GM12878 (cell line): ENCODE measurements at regions not wholly inside any gene's neighbourhood (a gene's known extent, or its start where the extent isn't known, plus 50 kb on each side); places are given as distances from the start of the nearest gene placed in this dataset.

ENCODE experiments used
- ATAC-seq: fragments of 200-7000 bp; cut with Tn5 transposase; 3 replicates; pipeline ENCODE4 v1.9.1; 2020; ENCODE audit warnings: mild to moderate bottlenecking, moderate library complexity
- BruUV-seq: library from RNA; stranded (reverse); fragments of 400-500 nt; replicated peaks from 2 replicates; lab custom pipeline; 2021; lab: Mats Ljungman, UMichigan
- CTCF ChIA-PET: fragments of 300-600 bp; sonication (Branson Sonifier 250); formaldehyde crosslinking; extraction: SDS; loops from one replicate; lab custom pipeline; 2021; ENCODE audit warnings: inconsistent platforms; lab: Yijun Ruan, JAX
- POLR2A ChIA-PET: fragments of 350-600 bp; formaldehyde crosslinking; extraction: SDS; loops from one replicate; lab custom pipeline; 2021; ENCODE audit warnings: inconsistent platforms; lab: Charles Lee
- RAD21 ChIA-PET: fragments of 300-600 bp; sonication (Branson Sonifier 250); formaldehyde crosslinking; loops from one replicate; lab custom pipeline; 2023; ENCODE audit warnings: antibody characterized with exemption; ENCODE audit not compliant: unreplicated experiment; lab: Charles Lee
- SMC1A ChIA-PET: fragments of 300-600 bp; sonication (Branson Sonifier 250); formaldehyde crosslinking; loops from one replicate; lab custom pipeline; 2023; ENCODE audit not compliant: unreplicated experiment, uncharacterized antibody; lab: Charles Lee
- DNase-seq: peaks from one replicate; pipeline ENCODE4 v3.0.0-alpha.2; 2011; ENCODE audit warnings: low read depth, low spot score
- FAIRE-seq: peaks from 3 replicates; lab custom pipeline; 2011; peaks lifted over from hg19 to GRCh38; lab: Jason Lieb, UNC
- H2AFZ ChIP-seq: 2 replicates; pipeline ENCODE4 v1.6.0; 2011; ENCODE audit warnings: low read depth, low read length, control low read depth; ENCODE audit not compliant: control insufficient read depth
- H3K27ac ChIP-seq: 2 replicates; pipeline ENCODE4 v1.5.1; 2011; ENCODE audit warnings: control low read depth; ENCODE audit not compliant: control insufficient read depth, insufficient read depth
- H3K27me3 ChIP-seq, 2 experiments: replicated peaks in 1 of 2; 2 replicates each; pipeline versions ENCODE4 v1.6.0 to v1.6.1; 2011; ENCODE audit warnings: low read length in 1 of 2; ENCODE audit not compliant: control insufficient read depth in 2 of 2, insufficient read depth in 2 of 2
- H3K36me3 ChIP-seq, 2 experiments: 2 replicates each; pipeline ENCODE4 v1.5.1; 2011; ENCODE audit warnings: low read length in 1 of 2; ENCODE audit not compliant: control insufficient read depth in 2 of 2, insufficient read depth in 2 of 2
- H3K4me1 ChIP-seq: 2 replicates; pipeline ENCODE4 v1.6.1; 2011; ENCODE audit warnings: mild to moderate bottlenecking, low read length, moderate library complexity, mixed read lengths; ENCODE audit not compliant: control insufficient read depth, insufficient read depth
- H3K4me2 ChIP-seq: 2 replicates; pipeline ENCODE4 v1.6.0; 2011; ENCODE audit warnings: control low read depth; ENCODE audit not compliant: control insufficient read depth, insufficient read depth
- H3K4me3 ChIP-seq: fragments of 200-600 bp; sonication (generic); 2 replicates; pipeline ENCODE4 v1.5.1; 2016
- H3K79me2 ChIP-seq: 2 replicates; pipeline ENCODE4 v1.6.0; 2011; ENCODE audit warnings: low read length; ENCODE audit not compliant: control insufficient read depth, insufficient read depth
- H3K9ac ChIP-seq: 2 replicates; pipeline ENCODE4 v1.8.0; 2011; ENCODE audit warnings: low read length, control low read depth, mixed read lengths; ENCODE audit not compliant: control insufficient read depth, insufficient read depth
- H3K9me3 ChIP-seq: replicated peaks from 3 replicates; pipeline ENCODE4 v1.5.1; 2011; ENCODE audit warnings: mild to moderate bottlenecking, low read length; ENCODE audit not compliant: control insufficient read depth, insufficient read depth
- H4K20me1 ChIP-seq: 2 replicates; pipeline ENCODE4 v1.6.0; 2011; ENCODE audit not compliant: control insufficient read depth, insufficient read depth
- BHLHE40 ChIP-seq, 2 experiments: fragments of 450-650 bp in 1 of 2; IDR thresholded peaks; 2 replicates each; pipeline ENCODE4 v1.6.1; 2011 to 2017; ENCODE audit warnings: low read depth in 2 of 2, borderline replicate concordance in 1 of 2, improper control_type of control experiment in 1 of 2, low read length in 1 of 2, mild to moderate bottlenecking in 1 of 2
- EP300 ChIP-seq, 2 experiments: fragments of 150-350 bp in 1 of 2; IDR thresholded peaks; 2 replicates each; pipeline ENCODE4 v1.6.1; 2011 to 2012; ENCODE audit warnings: low read depth in 2 of 2, low read length in 2 of 2, borderline replicate concordance in 1 of 2, improper control_type of control experiment in 1 of 2, inconsistent platforms in 1 of 2; ENCODE audit not compliant: control insufficient read depth in 1 of 2
- MYB ChIP-seq: fragments of 150-350 bp; IDR thresholded peaks from 2 replicates; pipeline ENCODE4 v1.6.1; 2014; ENCODE audit warnings: mild to moderate bottlenecking, low read depth, low read length, borderline replicate concordance
- POLR2AphosphoS5 ChIP-seq: IDR thresholded peaks from 2 replicates; pipeline ENCODE4 v1.6.1; 2011; ENCODE audit warnings: mild to moderate bottlenecking, low read length, inconsistent platforms
- POU2F2 ChIP-seq: IDR thresholded peaks from 3 replicates; pipeline ENCODE4 v1.6.1; 2011; ENCODE audit warnings: low read depth, mild to moderate bottlenecking, low read length, borderline replicate concordance
- in situ Hi-C: fragments of 300-500 bp; cut with MboI; formaldehyde crosslinking; loops from 9 replicates; pipeline ENCODE4 v1.14.3; 2018; ENCODE audit warnings: mixed read lengths
- intact Hi-C: fragments of 100-400 bp; cut with micrococcal nuclease; formaldehyde crosslinking; loops from one replicate; pipeline ENCODE4 v1.14.2; 2022; ENCODE audit not compliant: unreplicated experiment
- TF ChIP-seq, protein P1 (sequence below): fragments of 450-650 bp; IDR thresholded peaks from 2 replicates; pipeline ENCODE4 v1.6.1; 2016; ENCODE audit warnings: mild to moderate bottlenecking
- TF ChIP-seq, protein P2 (sequence below): IDR thresholded peaks from 2 replicates; pipeline ENCODE4 v1.6.1; 2011; ENCODE audit warnings: low read depth, mild to moderate bottlenecking, low read length, moderate library complexity, borderline replicate concordance; ENCODE audit errors: extremely low read depth
- TF ChIP-seq, protein P3 (sequence below): fragments of 450-650 bp; IDR thresholded peaks from 2 replicates; pipeline ENCODE4 v1.6.1; 2017; ENCODE audit warnings: antibody characterized with exemption, mild to moderate bottlenecking, moderate library complexity

DNA sequence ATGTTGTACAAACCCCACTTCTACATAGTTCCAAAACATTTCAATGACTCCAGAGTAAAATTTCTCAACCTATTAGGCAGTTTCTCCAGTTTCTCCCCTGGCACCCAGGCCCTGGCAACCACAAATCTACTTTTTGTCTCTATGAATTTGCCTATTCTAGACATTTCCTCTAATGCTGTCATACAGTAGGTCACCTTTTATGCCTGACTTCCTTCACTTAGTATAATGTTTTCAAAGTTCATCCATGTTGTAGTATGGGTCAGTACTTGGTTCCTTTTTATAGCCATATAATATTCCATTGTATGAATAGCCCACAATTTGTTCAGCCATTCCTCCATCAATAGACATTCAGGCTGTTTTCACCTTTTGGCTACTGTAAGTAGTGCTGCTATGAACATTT is 67.0 kb downstream of the SPRING1 start:
- no peak for FAIRE-seq
- no peaks in the 10 kb centered on the region for H3K9me3 ChIP-seq

More for the DNA sequence above, 67.0 kb downstream of the SPRING1 start:
- no peaks in the 10 kb centered on the region for H3K36me3 ChIP-seq
- DNase-seq (no peak), ATAC-seq (no peak)
- H3K79me2 ChIP-seq: no peaks in the 10 kb centered on the region
- no TSS peak for BruUV-seq
- POLR2A ChIA-PET: no interaction called here
- peaks cover 11% of the 10 kb centered on the region for H3K4me1 ChIP-seq
- TF ChIP-seq BHLHE40 (IDR thresholded peaks at IDR 0.05; ENCODE audit: borderline replicate concordance in 1 of 2, low read depth in 2 of 2, low read length in 1 of 2) (no peak), EP300 (IDR thresholded peaks at IDR 0.05; ENCODE audit: borderline replicate concordance in 1 of 2, control insufficient read depth in 1 of 2, low read depth in 2 of 2, low read length in 2 of 2) (no peak), POU2F2 (no peak), POLR2AphosphoS5 (no peak), MYB (no peak)
- TF ChIP-seq, protein P1, sequence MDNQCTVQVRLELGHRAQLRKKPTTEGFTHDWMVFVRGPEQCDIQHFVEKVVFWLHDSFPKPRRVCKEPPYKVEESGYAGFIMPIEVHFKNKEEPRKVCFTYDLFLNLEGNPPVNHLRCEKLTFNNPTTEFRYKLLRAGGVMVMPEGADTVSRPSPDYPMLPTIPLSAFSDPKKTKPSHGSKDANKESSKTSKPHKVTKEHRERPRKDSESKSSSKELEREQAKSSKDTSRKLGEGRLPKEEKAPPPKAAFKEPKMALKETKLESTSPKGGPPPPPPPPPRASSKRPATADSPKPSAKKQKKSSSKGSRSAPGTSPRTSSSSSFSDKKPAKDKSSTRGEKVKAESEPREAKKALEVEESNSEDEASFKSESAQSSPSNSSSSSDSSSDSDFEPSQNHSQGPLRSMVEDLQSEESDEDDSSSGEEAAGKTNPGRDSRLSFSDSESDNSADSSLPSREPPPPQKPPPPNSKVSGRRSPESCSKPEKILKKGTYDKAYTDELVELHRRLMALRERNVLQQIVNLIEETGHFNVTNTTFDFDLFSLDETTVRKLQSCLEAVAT: no peak
- TF ChIP-seq, protein P2, sequence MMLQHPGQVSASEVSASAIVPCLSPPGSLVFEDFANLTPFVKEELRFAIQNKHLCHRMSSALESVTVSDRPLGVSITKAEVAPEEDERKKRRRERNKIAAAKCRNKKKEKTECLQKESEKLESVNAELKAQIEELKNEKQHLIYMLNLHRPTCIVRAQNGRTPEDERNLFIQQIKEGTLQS: no peak
- TF ChIP-seq, protein P3, sequence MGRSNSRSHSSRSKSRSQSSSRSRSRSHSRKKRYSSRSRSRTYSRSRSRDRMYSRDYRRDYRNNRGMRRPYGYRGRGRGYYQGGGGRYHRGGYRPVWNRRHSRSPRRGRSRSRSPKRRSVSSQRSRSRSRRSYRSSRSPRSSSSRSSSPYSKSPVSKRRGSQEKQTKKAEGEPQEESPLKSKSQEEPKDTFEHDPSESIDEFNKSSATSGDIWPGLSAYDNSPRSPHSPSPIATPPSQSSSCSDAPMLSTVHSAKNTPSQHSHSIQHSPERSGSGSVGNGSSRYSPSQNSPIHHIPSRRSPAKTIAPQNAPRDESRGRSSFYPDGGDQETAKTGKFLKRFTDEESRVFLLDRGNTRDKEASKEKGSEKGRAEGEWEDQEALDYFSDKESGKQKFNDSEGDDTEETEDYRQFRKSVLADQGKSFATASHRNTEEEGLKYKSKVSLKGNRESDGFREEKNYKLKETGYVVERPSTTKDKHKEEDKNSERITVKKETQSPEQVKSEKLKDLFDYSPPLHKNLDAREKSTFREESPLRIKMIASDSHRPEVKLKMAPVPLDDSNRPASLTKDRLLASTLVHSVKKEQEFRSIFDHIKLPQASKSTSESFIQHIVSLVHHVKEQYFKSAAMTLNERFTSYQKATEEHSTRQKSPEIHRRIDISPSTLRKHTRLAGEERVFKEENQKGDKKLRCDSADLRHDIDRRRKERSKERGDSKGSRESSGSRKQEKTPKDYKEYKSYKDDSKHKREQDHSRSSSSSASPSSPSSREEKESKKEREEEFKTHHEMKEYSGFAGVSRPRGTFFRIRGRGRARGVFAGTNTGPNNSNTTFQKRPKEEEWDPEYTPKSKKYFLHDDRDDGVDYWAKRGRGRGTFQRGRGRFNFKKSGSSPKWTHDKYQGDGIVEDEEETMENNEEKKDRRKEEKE: no peak
- no peak overlapping the region for H3K4me3 ChIP-seq
- no peak overlapping the region for H3K27ac ChIP-seq
- intact Hi-C loops: no loop called here
- in situ Hi-C loops: no loop called here
- CTCF ChIA-PET: no interaction called here
- H4K20me1 ChIP-seq: no peaks in the 10 kb centered on the region
- no peak overlapping the region for H2AFZ ChIP-seq
- H3K27me3 ChIP-seq: no peaks in the 10 kb centered on the region; a peak in 1 of 4 replicates
- RAD21 ChIA-PET: no interaction called here
- no peak overlapping the region for H3K9ac ChIP-seq
- SMC1A ChIA-PET: no interaction called here
- no peak overlapping the region for H3K4me2 ChIP-seq
